H1 (cell line): ENCODE measurements at regions not wholly inside any gene's neighbourhood (a gene's known extent, or its start where the extent isn't known, plus 50 kb on each side); places are given as distances from the start of the nearest gene placed in this dataset.

Experiments used
- CTCF ChIA-PET: fragments of 300-600 bp; sonication (Branson Sonifier 250); formaldehyde crosslinking; loops from one replicate; lab custom pipeline; 2021; ENCODE audit not compliant: partially characterized antibody; lab: Charles Lee
- POLR2A ChIA-PET: fragments of 300-600 bp; sonication (Branson Sonifier 250); formaldehyde crosslinking; loops from one replicate; lab custom pipeline; 2021; ENCODE audit warnings: inconsistent platforms; ENCODE audit not compliant: partially characterized antibody; lab: Charles Lee
- DNase-seq, 2 experiments: peaks; one replicate each; pipeline versions ENCODE4 v3.0.0 to v3.0.0-alpha.2; 2010 to 2022; ENCODE audit warnings: low spot score in 2 of 2, low read depth in 1 of 2, mixed read lengths in 1 of 2
- FAIRE-seq: peaks from 2 replicates; lab custom pipeline; 2011; peaks lifted over from hg19 to GRCh38; lab: Jason Lieb, UNC
- H2AFZ ChIP-seq: 2 replicates; pipeline ENCODE4 v1.8.1; 2012; ENCODE audit warnings: low read length, inconsistent platforms
- H2AK5ac ChIP-seq: 2 replicates; pipeline ENCODE4 v1.6.1; 2013; ENCODE audit warnings: low read depth, low read length
- H2BK120ac ChIP-seq: replicated peaks from 2 replicates; pipeline ENCODE3; 2013; ENCODE audit warnings: low read depth, low read length, inconsistent platforms
- H2BK12ac ChIP-seq: 2 replicates; pipeline ENCODE4 v1.6.1; 2013; ENCODE audit warnings: low read depth, low read length
- H2BK15ac ChIP-seq: 2 replicates; pipeline ENCODE4 v1.6.1; 2013; ENCODE audit warnings: low read length
- H2BK20ac ChIP-seq: 2 replicates; pipeline ENCODE4 v1.6.1; 2013; ENCODE audit warnings: low read length
- H2BK5ac ChIP-seq: 2 replicates; pipeline ENCODE4 v1.6.1; 2013; ENCODE audit warnings: low read depth, low read length
- H3K14ac ChIP-seq: 2 replicates; pipeline ENCODE4 v1.6.1; 2013; ENCODE audit warnings: inconsistent platforms; ENCODE audit not compliant: insufficient read length
- H3K18ac ChIP-seq: 2 replicates; pipeline ENCODE4 v1.6.1; 2013; ENCODE audit warnings: low read length; ENCODE audit errors: extremely low read depth
- H3K23ac ChIP-seq: 2 replicates; pipeline ENCODE4 v1.6.1; 2013; ENCODE audit warnings: inconsistent platforms; ENCODE audit not compliant: insufficient read length
- H3K23me2 ChIP-seq: 2 replicates; pipeline ENCODE4 v1.6.1; 2013; ENCODE audit warnings: low read depth, low read length
- H3K27ac ChIP-seq: 2 replicates; pipeline ENCODE4 v1.6.1; 2011; ENCODE audit warnings: low read depth, low read length, inconsistent platforms
- H3K27me3 ChIP-seq, 4 experiments: replicated peaks in 1 of 4; 1 replicate in 1 of 4; 2 replicates in 3 of 4; pipeline versions ENCODE4 v1.6.1 to v1.8.1; 2011 to 2013; ENCODE audit warnings: low read length in 3 of 4, mild to moderate bottlenecking in 3 of 4, inconsistent platforms in 2 of 4, mixed read lengths in 2 of 4, moderate library complexity in 1 of 4; ENCODE audit not compliant: control insufficient read depth in 3 of 4, insufficient read depth in 3 of 4; ENCODE audit errors: extremely low read depth in 1 of 4
- H3K36me3 ChIP-seq, 4 experiments: 2 replicates each; pipeline versions ENCODE4 v1.6.1 to v1.8.1; 2011 to 2013; ENCODE audit warnings: mild to moderate bottlenecking in 4 of 4, low read length in 3 of 4, moderate library complexity in 2 of 4, control low read depth in 1 of 4, inconsistent platforms in 1 of 4; ENCODE audit not compliant: insufficient read depth in 4 of 4, control insufficient read depth in 2 of 4
- H3K4ac ChIP-seq: replicated peaks from 2 replicates; pipeline ENCODE3; 2013; ENCODE audit warnings: low read length, low read depth, mixed read lengths, inconsistent platforms; ENCODE audit not compliant: insufficient read length
- H3K4me1 ChIP-seq, 4 experiments: replicated peaks in 1 of 4; 1 replicate in 1 of 4; 2 replicates in 3 of 4; pipeline versions ENCODE4 v1.6.1 to v1.8.1; 2011 to 2013; ENCODE audit warnings: low read length in 3 of 4, inconsistent platforms in 2 of 4, mixed read lengths in 1 of 4; ENCODE audit not compliant: insufficient read depth in 4 of 4, control insufficient read depth in 3 of 4
- H3K4me2 ChIP-seq, 2 experiments: 2 replicates each; pipeline versions ENCODE4 v1.6.1 to v1.8.1; 2011 to 2013; ENCODE audit warnings: low read depth in 2 of 2, low read length in 2 of 2, control low read depth in 1 of 2, inconsistent platforms in 1 of 2, mild to moderate bottlenecking in 1 of 2; ENCODE audit not compliant: insufficient read depth in 1 of 2
- H3K4me3 ChIP-seq, 4 experiments: fragments of 200-600, 300-600 bp in 1 of 4; sonication (generic), shearing (Covaris generic), sonication (Bioruptor Twin) in 1 of 4; 2 replicates each; pipeline versions ENCODE4 v1.5.1 to v1.8.1; 2011 to 2016; ENCODE audit warnings: low read length in 4 of 4, low read depth in 3 of 4, control low read depth in 2 of 4, inconsistent platforms in 2 of 4, mild to moderate bottlenecking in 2 of 4, mixed read lengths in 1 of 4, moderate library complexity in 1 of 4; ENCODE audit not compliant: insufficient read depth in 2 of 4; ENCODE audit errors: extremely low read depth in 1 of 4
- H3K56ac ChIP-seq: replicated peaks from 2 replicates; pipeline ENCODE3; 2013; ENCODE audit warnings: low read depth, mild to moderate bottlenecking, mixed read lengths, low read length, inconsistent platforms; ENCODE audit not compliant: insufficient read length
- H3K79me1 ChIP-seq: 2 replicates; pipeline ENCODE4 v1.6.1; 2013; ENCODE audit warnings: low read depth, low read length, control low read depth
- H3K79me2 ChIP-seq, 2 experiments: 2 replicates each; pipeline versions ENCODE4 v1.6.1 to v1.8.1; 2012 to 2013; ENCODE audit warnings: low read length in 2 of 2, mild to moderate bottlenecking in 2 of 2, inconsistent platforms in 1 of 2; ENCODE audit not compliant: insufficient read depth in 2 of 2, control insufficient read depth in 1 of 2
- H3K9ac ChIP-seq, 4 experiments: replicated peaks in 1 of 4; 1 replicate in 1 of 4; 2 replicates in 3 of 4; pipeline versions ENCODE4 v1.6.1 to v1.8.1; 2011 to 2013; ENCODE audit warnings: low read depth in 3 of 4, low read length in 3 of 4, control low read depth in 2 of 4, mild to moderate bottlenecking in 2 of 4, moderate library complexity in 2 of 4, inconsistent platforms in 1 of 4; ENCODE audit errors: extremely low read depth in 1 of 4
- H3K9me3 ChIP-seq, 2 experiments: 2 replicates each; pipeline versions ENCODE4 v1.6.1 to v1.8.1; 2012 to 2013; ENCODE audit warnings: mild to moderate bottlenecking in 2 of 2, moderate library complexity in 2 of 2, control low read depth in 1 of 2, inconsistent platforms in 1 of 2, low read depth in 1 of 2, low read length in 1 of 2, mixed read lengths in 1 of 2; ENCODE audit not compliant: insufficient read depth in 2 of 2
- H4K20me1 ChIP-seq, 2 experiments: replicated peaks in 1 of 2; 2 replicates each; pipeline versions ENCODE3 to v1.8.1; 2011 to 2013; ENCODE audit warnings: inconsistent platforms in 2 of 2, low read length in 2 of 2, mild to moderate bottlenecking in 1 of 2; ENCODE audit not compliant: insufficient read depth in 2 of 2, control insufficient read depth in 1 of 2
- H4K5ac ChIP-seq: 2 replicates; pipeline ENCODE4 v1.6.1; 2013; ENCODE audit warnings: low read length, low read depth, mixed read lengths, inconsistent platforms; ENCODE audit not compliant: insufficient read length
- H4K8ac ChIP-seq: 2 replicates; pipeline ENCODE4 v1.8.0; 2013; ENCODE audit warnings: mild to moderate bottlenecking, moderate library complexity, low read length, inconsistent platforms; ENCODE audit not compliant: insufficient read depth; ENCODE audit errors: extremely low read depth
- H4K91ac ChIP-seq: replicated peaks from 2 replicates; pipeline ENCODE3; 2013; ENCODE audit warnings: low read length, mixed read lengths, inconsistent platforms; ENCODE audit not compliant: insufficient read length
- ASH2L ChIP-seq: fragments of 200-600, 300-600 bp; sonication (generic); IDR thresholded peaks from one replicate; pipeline ENCODE4 v1.7.1; 2017; ENCODE audit warnings: low read length
- CHD2 ChIP-seq: IDR thresholded peaks from 2 replicates; pipeline ENCODE4 v1.6.1; 2012; ENCODE audit warnings: low read length, improper control_type of control experiment
- E2F6 ChIP-seq: IDR thresholded peaks from 2 replicates; pipeline ENCODE4 v1.6.1; 2012; ENCODE audit warnings: inconsistent platforms
- EZH2 ChIP-seq: fragments of 200-600 bp; sonication (generic); IDR thresholded peaks from 2 replicates; pipeline ENCODE4 v1.7.1; 2012; ENCODE audit warnings: low read depth, mild to moderate bottlenecking, moderate library complexity, low read length, inconsistent platforms; ENCODE audit not compliant: severe bottlenecking
- MAX ChIP-seq: IDR thresholded peaks from 2 replicates; pipeline ENCODE4 v1.6.1; 2012; ENCODE audit warnings: inconsistent platforms
- NRF1 ChIP-seq: IDR thresholded peaks from 2 replicates; pipeline ENCODE4 v1.6.1; 2011; ENCODE audit warnings: mild to moderate bottlenecking, low read depth, low read length, improper control_type of control experiment
- POLR2A ChIP-seq, 2 experiments: IDR thresholded peaks; 1 replicate in 1 of 2; 2 replicates in 1 of 2; pipeline ENCODE4 v1.6.1; 2011; ENCODE audit warnings: low read depth in 2 of 2, low read length in 2 of 2, mild to moderate bottlenecking in 2 of 2; ENCODE audit errors: control extremely low read depth in 1 of 2
- SP1 ChIP-seq: IDR thresholded peaks from 2 replicates; pipeline ENCODE4 v1.6.1; 2011; ENCODE audit warnings: low read depth, low read length
- TBP ChIP-seq: IDR thresholded peaks from 2 replicates; pipeline ENCODE4 v1.6.1; 2011; ENCODE audit warnings: low read depth, low read length, improper control_type of control experiment
- ZNF274 ChIP-seq: IDR thresholded peaks from 2 replicates; pipeline ENCODE4 v1.7.0; 2012; ENCODE audit warnings: low read length, borderline replicate concordance; ENCODE audit errors: extremely low read depth
- WGBS, 2 experiments: shearing (Covaris generic) in 1 of 2; methylation state at CpG; one replicate each; pipeline versions ENCODE4 v1.1.6 to v1.1.7; 2013 to 2015; ENCODE audit warnings: low lambda C conversion rate in 2 of 2, mixed read lengths in 2 of 2, inconsistent platforms in 1 of 2, low coverage in 1 of 2, missing lambda C conversion rate in 1 of 2; ENCODE audit not compliant: insufficient replicate concordance in 2 of 2, insufficient coverage in 1 of 2, insufficient read length in 1 of 2; ENCODE audit errors: extremely low coverage in 1 of 2, missing lambda C conversion rate in 1 of 2; 5-methylcytosine and 5-hydroxymethylcytosine counted together

GRCh38 chr3:102095383-102095782, 246.1 kb downstream of the NFKBIZ start:
- Histone ChIP-seq H4K20me1 (no peaks in the 10 kb centered on the region), H3K36me3 (no peaks in the 10 kb centered on the region), H3K56ac (no peak overlapping the region), H3K27me3 (no peaks in the 10 kb centered on the region), H2BK20ac (no peak overlapping the region), H3K14ac (no peak overlapping the region), H3K27ac (no peak overlapping the region), H3K4me2 (no peak overlapping the region), H2AFZ (no peak overlapping the region), H3K23ac (no peak overlapping the region), H2BK15ac (no peak overlapping the region), H2BK120ac (no peak overlapping the region), H4K91ac (no peak overlapping the region), H3K4me1 (no peaks in the 10 kb centered on the region), H3K79me2 (no peaks in the 10 kb centered on the region), H3K9ac (no peak overlapping the region), H3K9me3 (no peaks in the 10 kb centered on the region), H3K23me2 (no peaks in the 10 kb centered on the region), H3K4me3 (no peak overlapping the region), H2AK5ac (no peak overlapping the region), H3K18ac (no peak overlapping the region), H2BK5ac (no peak overlapping the region), H2BK12ac (no peak overlapping the region), H4K5ac (no peak overlapping the region), H3K79me1 (no peaks in the 10 kb centered on the region), H4K8ac (no peak overlapping the region), H3K4ac (no peak overlapping the region)
- TF ChIP-seq ASH2L (no peak), SP1 (no peak), MAX (no peak), TBP (no peak), E2F6 (no peak), POLR2A (IDR thresholded peaks at IDR 0.05; ENCODE audit: control extremely low read depth in 1 of 2, low read depth in 2 of 2, low read length in 2 of 2) (no peak), EZH2 (no peak), NRF1 (no peak), CHD2 (no peak), ZNF274 (no peak)
- ChIA-PET POLR2A (no interaction called here), CTCF (interaction anchor here (0.5 to 1.8 kb wide), 3 partner anchors 11 to 647 kb away, joined by 3 to 6 read pairs (median 3); no protein-coding TSS in a partner anchor)
- FAIRE-seq, result no peak
- DNase-seq, result no peak
- WGBS, 2 experiments, result 100% methylated on average over 1 of the region's 1 CpG; no CpG with 5 or more reads in 1 of the 2 experiments
